ENCODE measurements at regions not wholly inside any gene's neighbourhood (a gene's known extent, or its start where the extent isn't known, plus 50 kb on each side); places are given as distances from the start of the nearest gene placed in this dataset.

DNA sequence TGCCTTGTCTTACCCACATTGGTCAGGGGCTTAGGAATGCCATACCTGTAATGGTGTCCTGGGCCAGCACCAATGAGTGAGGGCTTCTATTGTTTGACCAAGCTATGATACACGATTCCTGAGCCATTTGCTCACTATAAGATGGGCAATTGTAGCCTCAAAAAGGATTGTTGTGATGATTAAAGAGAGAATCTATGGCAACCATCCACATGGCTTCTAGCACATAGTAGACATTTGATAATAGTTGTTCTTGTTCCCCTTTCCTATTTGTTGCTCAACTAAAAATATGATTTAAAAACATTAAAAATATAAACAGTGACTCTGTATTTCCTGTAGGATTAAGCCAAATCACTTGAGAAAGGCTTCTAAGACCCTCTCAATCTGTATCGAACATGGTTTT lies 366.1 kb downstream of the PCNX1 start:
- DNase-seq = no peak
- no peaks in the 10 kb centered on the region for H3K36me3 ChIP-seq (replicated peaks)
- H3K27me3 ChIP-seq (replicated peaks) = no peaks in the 10 kb centered on the region
- no peak overlapping the region for H3K27ac ChIP-seq
- TF ChIP-seq, protein P1, sequence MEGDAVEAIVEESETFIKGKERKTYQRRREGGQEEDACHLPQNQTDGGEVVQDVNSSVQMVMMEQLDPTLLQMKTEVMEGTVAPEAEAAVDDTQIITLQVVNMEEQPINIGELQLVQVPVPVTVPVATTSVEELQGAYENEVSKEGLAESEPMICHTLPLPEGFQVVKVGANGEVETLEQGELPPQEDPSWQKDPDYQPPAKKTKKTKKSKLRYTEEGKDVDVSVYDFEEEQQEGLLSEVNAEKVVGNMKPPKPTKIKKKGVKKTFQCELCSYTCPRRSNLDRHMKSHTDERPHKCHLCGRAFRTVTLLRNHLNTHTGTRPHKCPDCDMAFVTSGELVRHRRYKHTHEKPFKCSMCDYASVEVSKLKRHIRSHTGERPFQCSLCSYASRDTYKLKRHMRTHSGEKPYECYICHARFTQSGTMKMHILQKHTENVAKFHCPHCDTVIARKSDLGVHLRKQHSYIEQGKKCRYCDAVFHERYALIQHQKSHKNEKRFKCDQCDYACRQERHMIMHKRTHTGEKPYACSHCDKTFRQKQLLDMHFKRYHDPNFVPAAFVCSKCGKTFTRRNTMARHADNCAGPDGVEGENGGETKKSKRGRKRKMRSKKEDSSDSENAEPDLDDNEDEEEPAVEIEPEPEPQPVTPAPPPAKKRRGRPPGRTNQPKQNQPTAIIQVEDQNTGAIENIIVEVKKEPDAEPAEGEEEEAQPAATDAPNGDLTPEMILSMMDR (IDR thresholded peaks at IDR 0.05; ENCODE audit: low read depth, low read length, missing control alignments) = no peak
- in situ Hi-C loops (cut with HindIII; ENCODE audit: low pct_ligation_motif_present, low sequenced_read_pairs) = no loop called here
- no peak overlapping the region for H3K4me3 ChIP-seq (ENCODE audit: low read depth, low read length)

DNA sequence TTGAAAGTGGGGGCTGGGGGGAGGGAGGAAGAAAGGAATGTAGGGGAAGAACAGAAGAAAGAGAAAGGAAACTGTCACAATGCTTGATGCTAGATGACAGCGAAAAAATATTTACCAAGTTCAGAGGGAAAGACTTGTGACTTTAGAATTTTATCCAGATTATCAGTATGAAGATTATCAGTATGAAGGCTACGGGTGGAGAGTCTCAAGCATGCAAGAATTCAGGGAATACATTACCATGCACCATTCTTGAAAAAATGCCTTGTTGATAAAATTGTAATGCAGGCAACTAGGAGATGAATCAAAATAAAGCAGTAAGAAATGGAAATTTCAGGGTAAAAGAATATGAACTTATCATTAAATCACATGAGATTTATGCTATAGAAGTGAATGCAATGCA lies 376.8 kb downstream of the PCNX1 start:
- Histone ChIP-seq H3K27me3 (replicated peaks) (no peaks in the 10 kb centered on the region), H3K36me3 (replicated peaks) (no peaks in the 10 kb centered on the region), H3K4me3 (ENCODE audit: low read depth, low read length) (no peak overlapping the region), H3K27ac (no peak overlapping the region)
- TF ChIP-seq, protein P1 (IDR thresholded peaks at IDR 0.05; ENCODE audit: low read depth, low read length, missing control alignments) = no peak
- DNase-seq = no peak
- in situ Hi-C loops (cut with HindIII; ENCODE audit: low pct_ligation_motif_present, low sequenced_read_pairs) = no loop called here

DNA sequence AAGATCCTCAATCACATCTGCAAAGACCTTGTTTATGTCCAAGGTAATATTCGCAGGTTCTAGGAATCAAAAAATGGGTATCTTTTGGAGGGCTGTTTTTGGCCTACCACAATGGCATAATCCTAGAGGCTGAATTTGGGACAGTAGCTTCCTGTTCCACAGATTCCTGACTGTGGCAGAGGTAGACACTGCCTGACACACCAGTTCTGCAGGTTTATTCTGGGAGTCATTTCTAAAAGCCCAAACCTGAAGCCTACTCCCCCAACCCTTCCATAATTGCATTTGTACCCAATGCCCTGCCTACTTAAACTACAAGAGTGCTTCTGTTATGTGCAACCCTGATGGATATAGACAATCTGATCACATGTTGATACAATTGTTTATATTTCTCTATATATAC lies 378.9 kb downstream of the PCNX1 start:
- TF ChIP-seq, protein P1 (IDR thresholded peaks at IDR 0.05; ENCODE audit: low read depth, low read length, missing control alignments) = no peak
- in situ Hi-C loops (cut with HindIII; ENCODE audit: low pct_ligation_motif_present, low sequenced_read_pairs) = no loop called here

DNA sequence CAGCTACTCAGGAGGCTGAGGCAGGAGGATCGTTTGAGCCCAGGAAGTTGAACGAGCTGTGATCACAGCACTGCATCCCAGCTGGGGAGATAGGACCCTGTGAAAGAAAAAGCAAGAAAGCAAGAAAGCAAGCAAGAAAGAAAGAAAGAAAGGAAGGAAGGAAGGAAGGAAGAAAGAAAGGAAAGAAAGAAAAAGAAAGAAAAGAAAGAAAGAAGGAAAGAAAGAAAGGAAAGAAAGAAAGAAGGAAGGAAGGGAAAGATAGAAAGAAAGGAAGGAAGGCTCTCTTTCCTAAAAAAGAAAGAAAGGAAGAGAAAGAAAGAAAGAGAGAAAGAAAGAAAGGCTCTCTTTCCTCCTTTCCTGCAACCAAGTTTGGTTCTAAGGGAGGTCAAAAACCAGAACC lies 380.3 kb downstream of the PCNX1 start:
- no peaks in the 10 kb centered on the region for H3K36me3 ChIP-seq (replicated peaks)
- H3K27me3 ChIP-seq (replicated peaks) = no peaks in the 10 kb centered on the region
- no peak for DNase-seq
- TF ChIP-seq, protein P1 (IDR thresholded peaks at IDR 0.05; ENCODE audit: low read depth, low read length, missing control alignments) = no peak
- in situ Hi-C loops (cut with HindIII; ENCODE audit: low pct_ligation_motif_present, low sequenced_read_pairs) = no loop called here
- H3K27ac ChIP-seq = no peak overlapping the region
- no peak overlapping the region for H3K4me3 ChIP-seq (ENCODE audit: low read depth, low read length)

More for the DNA sequence above, 378.9 kb downstream of the PCNX1 start:
- no peak for DNase-seq
- no peak overlapping the region for H3K4me3 ChIP-seq (ENCODE audit: low read depth, low read length)
- no peaks in the 10 kb centered on the region for H3K36me3 ChIP-seq (replicated peaks)
- H3K27me3 ChIP-seq (replicated peaks) = no peaks in the 10 kb centered on the region
- no peak overlapping the region for H3K27ac ChIP-seq

DNA sequence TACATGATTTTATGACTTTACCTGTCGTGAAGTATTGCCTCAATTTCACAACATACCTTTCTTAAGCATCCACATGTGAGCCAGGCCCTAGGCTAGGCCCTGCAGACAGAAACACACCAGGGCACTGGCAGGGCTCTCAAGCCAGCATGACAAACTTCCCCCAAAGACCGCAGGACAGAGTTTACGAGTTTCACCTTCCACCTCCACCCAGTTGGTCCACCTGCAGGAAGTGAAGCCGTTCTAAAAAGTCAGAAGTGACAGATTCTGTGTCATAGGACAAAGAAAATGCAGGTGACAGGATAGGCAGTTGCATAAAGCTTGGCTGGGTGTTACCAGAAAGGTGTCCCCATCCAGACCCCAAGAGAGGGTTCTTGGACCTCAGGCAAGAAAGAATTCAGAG lies 382.3 kb downstream of the PCNX1 start:
- Histone ChIP-seq H3K36me3 (replicated peaks) (no peaks in the 10 kb centered on the region), H3K4me3 (ENCODE audit: low read depth, low read length) (no peak overlapping the region), H3K27ac (no peak overlapping the region), H3K27me3 (replicated peaks) (no peaks in the 10 kb centered on the region)
- DNase-seq = no peak
- in situ Hi-C loops (cut with HindIII; ENCODE audit: low pct_ligation_motif_present, low sequenced_read_pairs) = no loop called here
- TF ChIP-seq, protein P1 (IDR thresholded peaks at IDR 0.05; ENCODE audit: low read depth, low read length, missing control alignments) = no peak

DNA sequence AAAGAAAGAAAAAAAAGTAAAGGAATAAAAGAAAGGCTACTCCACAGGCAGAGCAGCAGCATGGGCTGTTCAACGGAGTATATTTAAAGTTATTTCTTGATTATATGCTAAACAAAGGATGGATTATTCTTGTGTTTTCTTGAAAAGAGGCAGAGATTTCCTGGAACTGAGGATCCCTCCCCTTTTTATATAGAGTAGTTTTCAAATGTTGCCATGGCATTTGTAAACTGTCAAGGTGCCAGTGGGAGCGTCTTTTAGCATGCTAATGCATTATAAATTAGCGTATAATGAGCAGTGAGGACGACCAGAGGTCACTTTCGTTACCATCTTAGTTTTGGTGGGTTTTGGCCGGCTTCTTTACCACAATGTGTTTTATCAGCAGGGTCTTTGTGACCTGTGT lies 383.0 kb downstream of the PCNX1 start:
- H3K4me3 ChIP-seq (ENCODE audit: low read depth, low read length) = no peak overlapping the region
- TF ChIP-seq, protein P1 (IDR thresholded peaks at IDR 0.05; ENCODE audit: low read depth, low read length, missing control alignments) = no peak
- no peaks in the 10 kb centered on the region for H3K27me3 ChIP-seq (replicated peaks)
- no peak overlapping the region for H3K27ac ChIP-seq
- in situ Hi-C loops (cut with HindIII; ENCODE audit: low pct_ligation_motif_present, low sequenced_read_pairs) = no loop called here
- DNase-seq = no peak
- no peaks in the 10 kb centered on the region for H3K36me3 ChIP-seq (replicated peaks)

All from brain microvascular endothelial cell (primary cell).